ENCODE measurements at regions not wholly inside any gene's neighbourhood (a gene's known extent, or its start where the extent isn't known, plus 50 kb on each side); places are given as distances from the start of the nearest gene placed in this dataset.
"Not testable (repeated sequence)": the region's sequence is repeated elsewhere in the genome, so short reads cannot be mapped to it uniquely, and the experiment has no call there.

- Mint-ChIP-seq H3K4me3 (no peak overlapping the region), H3K4me1 (no peaks in the 10 kb centered on the region), H3K27ac (no peak overlapping the region), H3K9me3 (no peaks in the 10 kb centered on the region), H3K27me3 (no peaks in the 10 kb centered on the region), H3K36me3 (ENCODE audit: low read depth) (no peaks in the 10 kb centered on the region)
- intact Hi-C loops (cut with micrococcal nuclease): no loop called here
- no peak for DNase-seq
Measured at GRCh38 chr19:30103981-30104380, 161.9 kb downstream of the URI1 start.

GRCh38 chr19:30105316-30105715 is 163.3 kb downstream of the URI1 start:
- Mint-ChIP-seq H3K36me3 (ENCODE audit: low read depth) (no peaks in the 10 kb centered on the region), H3K9me3 (no peaks in the 10 kb centered on the region), H3K4me3 (no peak overlapping the region), H3K4me1 (no peaks in the 10 kb centered on the region), H3K27me3 (no peaks in the 10 kb centered on the region), H3K27ac (no peak overlapping the region)
- no peak for DNase-seq
- intact Hi-C loops (cut with micrococcal nuclease): no loop called here

DNA sequence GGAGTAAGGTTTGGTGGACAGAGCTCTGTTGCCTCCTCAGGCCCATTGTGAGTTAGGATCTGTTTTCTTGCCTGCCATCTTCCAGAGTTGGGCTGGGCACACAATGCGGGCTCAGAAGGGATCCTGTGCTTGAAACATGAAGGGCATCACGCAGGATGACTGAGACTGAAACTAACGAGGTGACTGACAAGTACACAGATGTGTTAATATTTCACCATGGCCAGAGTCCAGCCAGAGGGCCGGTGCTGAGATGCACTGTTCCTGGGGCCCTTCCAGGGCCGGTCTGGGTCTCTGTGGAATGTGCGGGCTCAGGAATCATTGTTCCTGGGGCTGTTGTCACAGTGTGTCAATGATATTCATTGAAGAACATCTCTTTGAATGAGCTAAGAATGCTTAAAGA is 163.7 kb downstream of the URI1 start:
- H3K9me3 Mint-ChIP-seq: no peaks in the 10 kb centered on the region
- no peaks in the 10 kb centered on the region for H3K27me3 Mint-ChIP-seq
- H3K27ac Mint-ChIP-seq: no peak overlapping the region
- H3K4me3 Mint-ChIP-seq: no peak overlapping the region
- H3K36me3 Mint-ChIP-seq (ENCODE audit: low read depth): no peaks in the 10 kb centered on the region
- DNase-seq: no peak
- no peaks in the 10 kb centered on the region for H3K4me1 Mint-ChIP-seq
- intact Hi-C loops (cut with micrococcal nuclease): no loop called here

GRCh38 chr19:30106417-30107095 is 164.5 kb downstream of the URI1 start:
- DNase-seq: no peak
- Mint-ChIP-seq H3K9me3 (no peaks in the 10 kb centered on the region), H3K4me3 (no peak overlapping the region), H3K27me3 (no peaks in the 10 kb centered on the region), H3K36me3 (ENCODE audit: low read depth) (no peaks in the 10 kb centered on the region), H3K27ac (no peak overlapping the region), H3K4me1 (no peaks in the 10 kb centered on the region)
- intact Hi-C loops (cut with micrococcal nuclease): no loop called here

GRCh38 chr19:30107251-30107650 is 165.2 kb downstream of the URI1 start:
- Mint-ChIP-seq H3K4me3 (no peak overlapping the region), H3K4me1 (no peaks in the 10 kb centered on the region), H3K27me3 (no peaks in the 10 kb centered on the region), H3K36me3 (ENCODE audit: low read depth) (no peaks in the 10 kb centered on the region), H3K9me3 (no peaks in the 10 kb centered on the region), H3K27ac (no peak overlapping the region)
- no peak for DNase-seq
- intact Hi-C loops (cut with micrococcal nuclease): no loop called here

- Mint-ChIP-seq H3K36me3 (ENCODE audit: low read depth) (no peaks in the 10 kb centered on the region), H3K9me3 (no peaks in the 10 kb centered on the region), H3K4me3 (no peak overlapping the region), H3K27ac (no peak overlapping the region), H3K4me1 (no peaks in the 10 kb centered on the region), H3K27me3 (no peaks in the 10 kb centered on the region)
- no peak for DNase-seq
- intact Hi-C loops (cut with micrococcal nuclease): no loop called here
Measured at GRCh38 chr19:30109565-30109964, 167.5 kb downstream of the URI1 start.

DNA sequence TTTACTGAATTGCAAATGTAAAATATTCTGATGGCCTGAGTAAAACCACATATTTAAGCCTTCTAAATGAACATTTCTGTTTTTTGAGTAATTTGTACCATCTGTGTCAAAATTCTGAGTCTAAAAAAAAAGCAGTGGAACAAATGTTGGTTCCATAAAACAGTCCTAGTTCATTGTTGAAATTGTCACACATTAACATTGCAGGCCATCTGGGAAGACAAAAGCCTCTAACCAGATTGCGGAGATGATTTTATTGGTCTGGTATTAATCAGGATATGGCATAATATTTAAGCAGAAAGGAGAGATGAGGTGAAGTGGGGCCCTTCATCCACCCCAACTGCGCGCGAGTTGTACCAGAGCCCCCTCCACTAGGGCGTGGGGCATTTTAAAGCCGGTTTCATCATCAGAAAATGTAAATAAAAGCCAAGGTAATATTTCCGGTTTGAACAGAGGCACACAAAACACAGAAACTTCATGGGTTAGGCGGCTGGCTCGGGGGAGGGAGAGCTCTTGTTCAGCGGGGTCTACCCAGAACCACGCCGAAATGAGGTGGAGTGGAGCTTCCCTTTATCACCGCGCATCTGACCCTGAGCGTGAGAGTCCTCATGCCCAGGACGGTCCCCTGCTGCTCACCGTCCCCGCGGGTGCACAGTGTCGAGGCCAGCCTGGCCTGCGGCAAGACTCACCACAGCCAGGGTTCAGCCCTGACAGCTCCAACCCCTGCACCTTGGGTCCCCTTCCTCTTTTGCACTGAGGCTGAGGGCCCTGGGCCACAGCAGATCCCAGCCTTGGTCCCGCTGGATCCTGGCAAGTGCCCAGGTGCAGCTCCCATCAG is 169.2 kb downstream of the URI1 start:
- H3K36me3 Mint-ChIP-seq (ENCODE audit: low read depth): no peaks in the 10 kb centered on the region
- no peaks in the 10 kb centered on the region for H3K9me3 Mint-ChIP-seq
- intact Hi-C loops (cut with micrococcal nuclease): no loop called here
- H3K27me3 Mint-ChIP-seq: no peaks in the 10 kb centered on the region
- no peak overlapping the region for H3K4me3 Mint-ChIP-seq
- no peak for DNase-seq
- no peaks in the 10 kb centered on the region for H3K4me1 Mint-ChIP-seq
- H3K27ac Mint-ChIP-seq: no peak overlapping the region

DNA sequence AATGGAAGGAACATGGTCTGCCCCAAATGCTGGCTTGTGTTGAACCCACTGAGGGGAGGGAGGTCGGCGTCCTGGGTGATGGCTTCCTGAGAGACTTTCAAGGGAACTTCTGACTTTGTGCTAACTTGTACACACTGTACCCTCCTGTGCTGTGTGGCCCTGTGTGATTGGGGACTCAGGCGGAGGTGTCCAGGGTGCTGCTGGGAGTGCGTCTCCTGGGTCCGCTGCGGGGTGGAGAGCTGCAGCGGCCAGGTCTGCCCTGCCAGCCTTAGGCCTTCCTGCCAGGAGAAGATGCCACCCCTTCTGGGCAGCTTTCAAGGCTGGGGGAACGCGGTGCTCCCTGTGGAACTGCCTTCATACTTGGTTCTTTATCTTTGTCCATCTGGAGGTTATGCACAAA is 170.1 kb downstream of the URI1 start:
- intact Hi-C loops (cut with micrococcal nuclease): no loop called here
- no peak overlapping the region for H3K4me3 Mint-ChIP-seq
- no peak for DNase-seq
- H3K27ac Mint-ChIP-seq: no peak overlapping the region
- no peaks in the 10 kb centered on the region for H3K4me1 Mint-ChIP-seq
- no peaks in the 10 kb centered on the region for H3K36me3 Mint-ChIP-seq (ENCODE audit: low read depth)
- no peaks in the 10 kb centered on the region for H3K27me3 Mint-ChIP-seq
- no peaks in the 10 kb centered on the region for H3K9me3 Mint-ChIP-seq

- Mint-ChIP-seq H3K27ac (no peak overlapping the region), H3K4me1 (no peaks in the 10 kb centered on the region), H3K27me3 (no peaks in the 10 kb centered on the region), H3K4me3 (no peak overlapping the region), H3K9me3 (no peaks in the 10 kb centered on the region), H3K36me3 (ENCODE audit: low read depth) (no peaks in the 10 kb centered on the region)
- DNase-seq: no peak
- intact Hi-C loops (cut with micrococcal nuclease): no loop called here
Measured at GRCh38 chr19:30112666-30113065, 170.6 kb downstream of the URI1 start.

DNA sequence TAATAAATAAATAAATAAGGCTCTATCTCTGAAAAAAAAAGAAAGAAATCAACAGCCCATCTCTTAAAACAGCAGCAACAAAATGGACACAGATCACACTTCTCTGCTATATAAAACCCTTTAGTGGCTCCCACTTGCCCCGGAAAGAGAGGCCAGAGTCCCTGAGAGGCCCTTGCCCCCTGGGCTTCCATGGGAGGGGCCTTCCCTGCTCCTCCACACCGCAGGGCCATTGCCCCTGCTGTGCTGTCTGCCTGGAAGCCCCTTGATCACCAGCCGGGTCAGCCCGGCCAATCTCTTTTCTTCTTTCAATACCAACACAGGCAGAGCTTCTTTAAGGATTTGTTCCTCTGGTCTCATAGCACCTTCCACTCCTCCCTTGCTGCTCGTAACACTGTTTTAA is 171.1 kb downstream of the URI1 start:
- Mint-ChIP-seq H3K4me3 (no peak overlapping the region), H3K4me1 (no peaks in the 10 kb centered on the region), H3K27me3 (no peaks in the 10 kb centered on the region), H3K9me3 (no peaks in the 10 kb centered on the region), H3K27ac (no peak overlapping the region), H3K36me3 (ENCODE audit: low read depth) (no peaks in the 10 kb centered on the region)
- intact Hi-C loops (cut with micrococcal nuclease): no loop called here
- no peak for DNase-seq

- H3K36me3 Mint-ChIP-seq (ENCODE audit: low read depth); H3K27ac Mint-ChIP-seq; intact Hi-C loops (cut with micrococcal nuclease); H3K4me1 Mint-ChIP-seq; H3K9me3 Mint-ChIP-seq; H3K4me3 Mint-ChIP-seq; H3K27me3 Mint-ChIP-seq; DNase-seq: not testable (repeated sequence)
Measured at GRCh38 chr19:30114095-30114494, 172.1 kb downstream of the URI1 start.

DNA sequence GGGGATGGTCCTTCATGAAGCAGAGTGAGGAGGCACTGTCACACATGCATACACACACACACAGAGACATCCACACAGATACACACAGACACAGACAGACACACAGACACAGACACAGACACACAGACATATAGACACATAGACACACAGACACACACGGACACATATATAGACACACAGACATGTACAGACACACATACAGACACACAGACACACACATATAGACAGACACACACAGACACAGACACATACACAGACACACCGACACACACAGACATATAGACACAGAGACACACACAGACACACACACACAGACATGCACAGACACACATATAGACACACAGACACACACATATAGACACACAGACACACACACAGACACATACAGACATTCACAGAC is 173.9 kb downstream of the URI1 start:
- intact Hi-C loops (cut with micrococcal nuclease): no loop called here
- Mint-ChIP-seq H3K27me3 (no peaks in the 10 kb centered on the region), H3K9me3 (no peaks in the 10 kb centered on the region), H3K4me1 (no peaks in the 10 kb centered on the region), H3K36me3 (ENCODE audit: low read depth) (no peaks in the 10 kb centered on the region), H3K4me3 (no peak overlapping the region), H3K27ac (no peak overlapping the region)
- DNase-seq: no peak

GRCh38 chr19:30116530-30116929 is 174.5 kb downstream of the URI1 start:
- intact Hi-C loops (cut with micrococcal nuclease): no loop called here
- Mint-ChIP-seq H3K27ac (no peak overlapping the region), H3K36me3 (ENCODE audit: low read depth) (no peaks in the 10 kb centered on the region), H3K27me3 (no peaks in the 10 kb centered on the region), H3K9me3 (no peaks in the 10 kb centered on the region), H3K4me1 (no peaks in the 10 kb centered on the region), H3K4me3 (no peak overlapping the region)
- no peak for DNase-seq

- no peaks in the 10 kb centered on the region for H3K36me3 Mint-ChIP-seq (ENCODE audit: low read depth)
- no peaks in the 10 kb centered on the region for H3K9me3 Mint-ChIP-seq
- no peak overlapping the region for H3K27ac Mint-ChIP-seq
- no peaks in the 10 kb centered on the region for H3K4me1 Mint-ChIP-seq
- no peak for DNase-seq
- no peak overlapping the region for H3K4me3 Mint-ChIP-seq
- intact Hi-C loops (cut with micrococcal nuclease): no loop called here
- no peaks in the 10 kb centered on the region for H3K27me3 Mint-ChIP-seq
Measured at GRCh38 chr19:30116984-30117555, 175.0 kb downstream of the URI1 start.

Measured in activated CD4-positive, alpha-beta T cell treated with anti-CD3 and anti-CD28 coated beads, Interleukin-2, amount 10 ng/mL, durations not matched to agents 24 days and 14 days (primary cell).